Lower leg skin (tissue), 3 donors: ENCODE measurements at regions not wholly inside any gene's neighbourhood (a gene's known extent, or its start where the extent isn't known, plus 50 kb on each side); places are given as distances from the start of the nearest gene placed in this dataset.

Experiments used
- CTCF ChIP-seq, 3 donors: fragments of 450-650 bp; IDR thresholded peaks; one replicate each; pipeline ENCODE4 v1.5.1; 2016; ENCODE audit warnings: antibody characterized with exemption in 3 of 3, mild to moderate bottlenecking in 3 of 3, moderate library complexity in 2 of 3
- POLR2A ChIP-seq, 2 donors: fragments of 450-650 bp; IDR thresholded peaks; one replicate each; pipeline ENCODE4 v1.6.1; 2016 to 2017; ENCODE audit warnings: antibody characterized with exemption in 2 of 2, mild to moderate bottlenecking in 1 of 2, moderate library complexity in 1 of 2

- TF ChIP-seq POLR2A (IDR thresholded peaks at IDR 0.05): no peak
- no peak for TF ChIP-seq CTCF (IDR thresholded peaks at IDR 0.05)
Measured at GRCh38 chr6:133756078-133756695, 132.7 kb upstream of the TCF21 start.
